Nephron progenitor cell (in vitro differentiated cells): ENCODE measurements at regions not wholly inside any gene's neighbourhood (a gene's known extent, or its start where the extent isn't known, plus 50 kb on each side); places are given as distances from the start of the nearest gene placed in this dataset.
"Not testable (repeated sequence)": the region's sequence is repeated elsewhere in the genome, so short reads cannot be mapped to it uniquely, and the experiment has no call there.

Source experiments
- DNase-seq: peaks from one replicate; pipeline ENCODE4 v3.0.0; 2021
- H3K27ac Mint-ChIP-seq: 2 replicates; pipeline ENCODE4 v1.8.0; 2021; ENCODE audit warnings: mild to moderate bottlenecking, moderate library complexity, mixed read lengths
- H3K27me3 Mint-ChIP-seq: 2 replicates; pipeline ENCODE4 v1.8.0; 2021; ENCODE audit warnings: mild to moderate bottlenecking, low read depth, mixed read lengths; ENCODE audit not compliant: poor library complexity
- H3K36me3 Mint-ChIP-seq: 2 replicates; pipeline ENCODE4 v1.8.0; 2021; ENCODE audit warnings: low read depth, mixed read lengths
- H3K4me1 Mint-ChIP-seq: 2 replicates; pipeline ENCODE4 v1.8.0; 2021; ENCODE audit warnings: mixed read lengths
- H3K4me3 Mint-ChIP-seq: 2 replicates; pipeline ENCODE4 v1.8.0; 2021; ENCODE audit warnings: mild to moderate bottlenecking, moderate library complexity, mixed read lengths
- H3K9me3 Mint-ChIP-seq: 2 replicates; pipeline ENCODE4 v1.8.0; 2021; ENCODE audit warnings: mild to moderate bottlenecking, moderate library complexity, mixed read lengths
- TF ChIP-seq, protein P1 (sequence below): fragments of 200-600 bp; sonication (generic); IDR thresholded peaks from 2 replicates; pipeline ENCODE4 v1.5.0; 2021; ENCODE audit warnings: antibody characterized with exemption

DNA sequence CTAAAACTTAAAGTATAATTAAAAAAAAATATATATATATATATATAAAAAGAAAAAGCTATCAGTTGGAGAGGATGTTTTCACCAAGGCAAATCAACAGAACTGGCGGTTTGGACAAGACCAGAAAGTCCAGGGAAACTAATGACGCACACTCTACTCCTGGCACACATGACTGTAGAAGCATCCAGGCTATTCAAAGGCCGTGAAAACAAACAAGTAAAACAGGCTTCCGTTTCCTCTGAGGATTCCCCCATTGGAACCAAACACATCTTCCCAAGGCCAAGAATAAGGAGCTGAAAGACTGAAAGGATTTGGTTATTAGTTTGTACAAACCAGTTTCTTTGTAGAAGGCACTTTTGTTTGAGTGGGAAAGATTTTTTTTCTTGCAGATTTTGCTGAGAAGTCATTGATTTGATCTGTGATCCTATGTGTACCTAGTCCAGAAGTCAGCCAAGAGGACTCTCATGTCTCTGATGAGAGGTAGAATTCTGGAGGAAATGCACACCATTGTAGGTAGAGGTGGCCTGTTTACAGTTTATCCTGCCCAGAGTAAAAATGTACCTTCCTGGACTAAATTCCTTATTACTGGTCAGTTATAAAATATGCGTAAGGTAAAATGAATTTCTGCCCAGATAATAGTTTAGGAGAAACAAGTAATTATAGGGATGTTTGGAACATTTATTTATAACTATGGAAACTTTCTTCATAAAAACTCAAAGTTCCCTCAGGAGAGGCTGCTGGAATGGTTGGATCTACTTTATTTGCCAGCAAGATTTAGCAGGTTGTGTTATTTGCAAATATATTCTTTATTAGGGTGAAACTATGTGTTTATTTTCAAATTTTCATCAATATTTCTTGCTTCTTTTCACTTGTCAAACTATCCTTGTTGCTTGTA, 66.5 kb downstream of the DMP1 start:
- Mint-ChIP-seq H3K9me3 (peaks cover 18% of the 10 kb centered on the region), H3K4me1 (no peaks in the 10 kb centered on the region), H3K4me3 (no peak overlapping the region), H3K27ac (no peak overlapping the region), H3K27me3 (peaks cover 3% of the 10 kb centered on the region), H3K36me3 (no peaks in the 10 kb centered on the region)
- TF ChIP-seq, protein P1, sequence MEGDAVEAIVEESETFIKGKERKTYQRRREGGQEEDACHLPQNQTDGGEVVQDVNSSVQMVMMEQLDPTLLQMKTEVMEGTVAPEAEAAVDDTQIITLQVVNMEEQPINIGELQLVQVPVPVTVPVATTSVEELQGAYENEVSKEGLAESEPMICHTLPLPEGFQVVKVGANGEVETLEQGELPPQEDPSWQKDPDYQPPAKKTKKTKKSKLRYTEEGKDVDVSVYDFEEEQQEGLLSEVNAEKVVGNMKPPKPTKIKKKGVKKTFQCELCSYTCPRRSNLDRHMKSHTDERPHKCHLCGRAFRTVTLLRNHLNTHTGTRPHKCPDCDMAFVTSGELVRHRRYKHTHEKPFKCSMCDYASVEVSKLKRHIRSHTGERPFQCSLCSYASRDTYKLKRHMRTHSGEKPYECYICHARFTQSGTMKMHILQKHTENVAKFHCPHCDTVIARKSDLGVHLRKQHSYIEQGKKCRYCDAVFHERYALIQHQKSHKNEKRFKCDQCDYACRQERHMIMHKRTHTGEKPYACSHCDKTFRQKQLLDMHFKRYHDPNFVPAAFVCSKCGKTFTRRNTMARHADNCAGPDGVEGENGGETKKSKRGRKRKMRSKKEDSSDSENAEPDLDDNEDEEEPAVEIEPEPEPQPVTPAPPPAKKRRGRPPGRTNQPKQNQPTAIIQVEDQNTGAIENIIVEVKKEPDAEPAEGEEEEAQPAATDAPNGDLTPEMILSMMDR = no peak
- no peak for DNase-seq

DNA sequence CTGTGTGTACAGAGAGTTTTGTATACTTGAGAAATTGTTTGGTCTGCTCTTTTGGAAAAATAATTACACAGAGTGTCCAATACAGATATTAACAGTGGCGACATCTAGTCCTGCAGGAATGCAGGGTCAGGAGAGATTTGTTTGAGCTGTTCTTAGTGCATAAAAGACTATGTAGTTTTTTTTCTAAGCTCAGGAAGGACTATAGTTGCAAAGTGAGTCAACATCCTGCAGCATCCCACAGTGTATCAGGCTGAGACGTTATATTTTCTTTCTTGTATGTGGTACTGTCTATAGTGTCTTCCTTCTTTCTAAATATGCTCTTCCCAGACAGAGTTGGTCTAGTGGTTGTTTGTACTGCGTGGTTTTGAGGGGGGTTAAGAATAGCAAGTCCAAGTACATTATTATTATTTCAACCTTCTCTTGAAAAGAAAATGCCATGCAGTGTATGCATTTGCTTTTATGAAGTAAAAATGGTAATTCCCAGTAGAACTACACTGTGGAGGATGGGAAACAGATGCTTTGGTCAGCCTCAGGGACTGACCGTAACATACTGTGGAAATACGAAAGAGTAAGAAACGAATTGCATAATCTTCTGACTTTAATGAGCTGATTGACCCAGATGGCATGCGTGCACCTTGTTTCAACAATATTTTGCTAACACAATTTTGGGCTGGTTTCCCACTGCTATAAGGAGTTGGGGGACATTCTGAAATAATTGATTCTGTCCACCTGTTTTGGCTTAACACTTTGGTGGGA, 67.4 kb downstream of the DMP1 start:
- no peak for DNase-seq
- Mint-ChIP-seq H3K36me3 (no peaks in the 10 kb centered on the region), H3K27me3 (peaks cover 3% of the 10 kb centered on the region), H3K4me1 (no peaks in the 10 kb centered on the region), H3K4me3 (no peak overlapping the region), H3K27ac (no peak overlapping the region), H3K9me3 (peaks cover 10% of the 10 kb centered on the region)
- TF ChIP-seq, protein P1 = no peak

DNA sequence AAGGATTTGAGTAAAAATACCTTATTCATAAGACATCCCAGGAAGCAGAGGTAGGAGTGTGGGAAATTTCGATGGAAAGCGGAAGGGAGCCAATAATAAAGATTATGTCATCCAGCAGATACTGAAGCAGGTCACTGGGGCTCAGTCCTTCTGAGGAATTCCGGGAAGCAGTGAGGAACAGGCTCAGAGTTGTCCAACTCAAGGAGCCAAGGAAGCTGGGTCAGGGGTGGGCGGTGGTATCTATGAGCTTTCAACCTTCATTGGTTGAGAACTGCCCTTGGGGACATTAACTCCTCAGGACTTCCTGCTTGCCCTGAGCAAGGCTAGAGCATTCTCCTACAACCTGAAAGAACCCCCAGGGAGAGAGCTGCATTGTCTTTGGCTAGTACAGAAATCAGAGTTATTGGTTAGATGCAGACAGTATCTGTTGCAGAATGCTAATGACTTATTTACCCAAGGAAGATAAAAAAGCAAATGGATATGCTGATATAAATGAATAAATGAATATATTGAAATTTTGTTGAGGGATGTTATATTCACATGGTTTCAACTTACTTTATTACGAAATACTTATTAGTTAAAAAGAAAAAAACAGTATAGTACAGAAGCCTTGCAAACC, 68.2 kb downstream of the DMP1 start:
- Mint-ChIP-seq H3K36me3 (no peaks in the 10 kb centered on the region), H3K4me1 (no peaks in the 10 kb centered on the region), H3K9me3 (peaks cover 6% of the 10 kb centered on the region), H3K27me3 (peaks cover 3% of the 10 kb centered on the region), H3K27ac (no peak overlapping the region), H3K4me3 (no peak overlapping the region)
- no peak for DNase-seq
- TF ChIP-seq, protein P1 = no peak

DNA sequence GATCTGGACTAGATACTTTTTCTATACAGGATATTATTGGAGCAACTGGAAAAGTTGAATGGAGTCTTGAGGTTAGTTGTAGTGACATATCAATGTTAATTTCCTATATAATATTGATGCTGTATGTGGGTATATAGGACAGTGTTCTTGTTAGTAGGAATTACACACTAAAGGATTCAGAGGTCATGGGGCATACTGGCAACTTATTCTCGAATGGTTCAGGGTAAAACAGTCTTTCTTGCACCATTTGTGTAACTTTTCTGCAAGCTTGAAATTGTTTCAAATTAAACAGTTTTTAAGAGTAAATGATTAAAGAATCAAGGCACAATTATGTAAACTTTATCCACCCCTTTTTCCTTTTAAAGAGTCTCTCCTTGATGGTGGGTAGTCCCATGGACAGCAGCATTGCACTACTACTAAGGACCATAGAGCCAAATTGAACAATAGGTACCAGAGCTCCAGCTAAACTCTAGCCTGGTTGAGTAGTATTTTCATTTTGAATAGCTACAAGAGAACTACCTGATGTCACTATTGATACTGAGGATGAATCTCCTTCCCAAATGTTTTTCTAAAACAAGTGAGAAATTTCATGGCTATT, 70.1 kb downstream of the DMP1 start:
- TF ChIP-seq, protein P1 = no peak
- H3K36me3 Mint-ChIP-seq = peaks cover 8% of the 10 kb centered on the region
- no peaks in the 10 kb centered on the region for H3K4me1 Mint-ChIP-seq
- no peak overlapping the region for H3K27ac Mint-ChIP-seq
- H3K9me3 Mint-ChIP-seq = peaks cover 12% of the 10 kb centered on the region
- peaks cover 5% of the 10 kb centered on the region for H3K27me3 Mint-ChIP-seq
- H3K4me3 Mint-ChIP-seq = no peak overlapping the region
- no peak for DNase-seq

DNA sequence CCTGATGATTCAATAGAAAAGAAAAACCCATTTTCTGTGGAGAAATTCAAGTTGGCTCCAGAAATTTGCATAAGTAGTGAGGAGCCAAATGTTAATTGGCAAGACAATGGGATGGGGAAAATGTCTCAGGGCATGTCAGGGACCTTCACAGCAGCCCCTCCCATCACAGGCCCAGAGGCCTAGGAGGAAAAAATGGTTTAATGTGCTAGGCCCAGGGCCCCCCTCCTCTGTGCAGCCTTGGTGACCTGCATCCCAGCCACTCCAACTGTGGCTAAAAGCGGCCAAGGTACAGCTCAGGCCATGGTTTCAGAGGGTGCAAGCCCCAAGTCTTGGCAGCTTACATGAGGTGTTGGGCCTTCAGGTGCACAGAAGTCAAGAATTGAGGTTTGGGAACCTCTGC, 74.1 kb upstream of the IBSP start:
- not testable (repeated sequence) for H3K27ac Mint-ChIP-seq, H3K27me3 Mint-ChIP-seq, H3K36me3 Mint-ChIP-seq, DNase-seq, H3K4me3 Mint-ChIP-seq, H3K4me1 Mint-ChIP-seq
- peaks cover 26% of the 10 kb centered on the region for H3K9me3 Mint-ChIP-seq
